Right cardiac atrium (tissue), 5 donors: ENCODE measurements at regions not wholly inside any gene's neighbourhood (a gene's known extent, or its start where the extent isn't known, plus 50 kb on each side); places are given as distances from the start of the nearest gene placed in this dataset.

Experiments used
- ATAC-seq, 2 donors: fragments of 200-7000 bp; cut with Tn5 transposase; one replicate each; pipeline versions ENCODE4 v1.8.0 to v1.9.1; 2020; ENCODE audit warnings: moderate library complexity in 2 of 2, mild to moderate bottlenecking in 1 of 2
- DNase-seq, 3 donors: peaks; one replicate each; pipeline ENCODE4 v3.0.0-alpha.2; 2020
- H3K27ac ChIP-seq: one replicate; pipeline ENCODE4 v1.5.1; 2013; ENCODE audit warnings: mild to moderate bottlenecking, low read length, control low read depth, moderate library complexity
- H3K27me3 ChIP-seq: one replicate; pipeline ENCODE4 v1.6.1; 2013; ENCODE audit not compliant: control insufficient read depth, insufficient read depth
- H3K4me1 ChIP-seq: one replicate; pipeline ENCODE4 v1.6.1; 2013; ENCODE audit warnings: low read length; ENCODE audit not compliant: control insufficient read depth, insufficient read depth
- H3K4me3 ChIP-seq: one replicate; pipeline ENCODE4 v1.5.1; 2013; ENCODE audit warnings: low read length, control low read depth
- H3K9me3 ChIP-seq: one replicate; pipeline ENCODE4 v1.6.1; 2013; ENCODE audit warnings: low read length; ENCODE audit not compliant: control insufficient read depth
- WGBS: extraction: QIAGEN DNeasy Blood & Tissue Kit; methylation state at CpG from one replicate; pipeline ENCODE4 v1.1.7; 2013; 5-methylcytosine and 5-hydroxymethylcytosine counted together
- intact Hi-C, 4 donors: fragments of 100-400 bp; cut with DNase I; formaldehyde crosslinking; loops; one replicate each; pipeline versions ENCODE4 v1.11.0 to v1.14.0; 2022 to 2023
- donor health status: healthy with polysubstance abuse.
- donor health status: DM: no; HTN: yes; CAD: no.
- donor health status: DM: no; HTN: no; CAD: no.
- donor health status: DM: no; HTN: yes; CAD: no; lungs with severe emphysema.
- donor health status: DM: yes; HTN: yes; CAD: no.

- peaks cover 6% of the 10 kb centered on the region for H3K4me1 ChIP-seq
- no peak overlapping the region for H3K27ac ChIP-seq
- WGBS, result 97% methylated on average over 14 of the region's 14 CpGs
- peak in 1 of 2 donors; percentile 27 for ATAC-seq
- no peak for DNase-seq
- no peak overlapping the region for H3K4me3 ChIP-seq
- intact Hi-C loops, result no loop called here
- H3K9me3 ChIP-seq, result no peaks in the 10 kb centered on the region
- H3K27me3 ChIP-seq, result no peaks in the 10 kb centered on the region
Observed at GRCh38 chr2:74047152-74047551, 62.4 kb downstream of the TET3 start.

DNA sequence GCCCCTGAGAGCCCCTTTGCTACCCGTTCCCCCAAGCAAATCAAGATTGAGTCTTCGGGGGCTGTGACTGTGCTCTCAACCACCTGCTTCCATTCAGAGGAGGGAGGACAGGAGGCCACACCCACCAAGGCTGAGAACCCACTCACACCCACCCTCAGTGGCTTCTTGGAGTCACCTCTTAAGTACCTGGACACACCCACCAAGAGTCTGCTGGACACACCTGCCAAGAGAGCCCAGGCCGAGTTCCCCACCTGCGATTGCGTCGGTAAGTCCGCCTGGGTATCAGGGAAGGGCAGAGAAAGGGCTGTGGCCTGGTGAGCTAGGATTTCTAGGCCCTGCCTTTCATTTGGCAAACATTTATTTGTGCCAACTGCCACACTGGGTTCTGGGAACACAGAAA lies 63.4 kb downstream of the TET3 start:
- intact Hi-C loops, result no loop called here
- no peaks in the 10 kb centered on the region for H3K27me3 ChIP-seq
- no peak overlapping the region for H3K4me3 ChIP-seq
- H3K9me3 ChIP-seq, result no peaks in the 10 kb centered on the region
- DNase-seq, result no peak
- 96% methylated on average over 7 of the region's 7 CpGs for WGBS
- ATAC-seq, result no peak
- no peak overlapping the region for H3K27ac ChIP-seq
- peaks cover 6% of the 10 kb centered on the region for H3K4me1 ChIP-seq

DNA sequence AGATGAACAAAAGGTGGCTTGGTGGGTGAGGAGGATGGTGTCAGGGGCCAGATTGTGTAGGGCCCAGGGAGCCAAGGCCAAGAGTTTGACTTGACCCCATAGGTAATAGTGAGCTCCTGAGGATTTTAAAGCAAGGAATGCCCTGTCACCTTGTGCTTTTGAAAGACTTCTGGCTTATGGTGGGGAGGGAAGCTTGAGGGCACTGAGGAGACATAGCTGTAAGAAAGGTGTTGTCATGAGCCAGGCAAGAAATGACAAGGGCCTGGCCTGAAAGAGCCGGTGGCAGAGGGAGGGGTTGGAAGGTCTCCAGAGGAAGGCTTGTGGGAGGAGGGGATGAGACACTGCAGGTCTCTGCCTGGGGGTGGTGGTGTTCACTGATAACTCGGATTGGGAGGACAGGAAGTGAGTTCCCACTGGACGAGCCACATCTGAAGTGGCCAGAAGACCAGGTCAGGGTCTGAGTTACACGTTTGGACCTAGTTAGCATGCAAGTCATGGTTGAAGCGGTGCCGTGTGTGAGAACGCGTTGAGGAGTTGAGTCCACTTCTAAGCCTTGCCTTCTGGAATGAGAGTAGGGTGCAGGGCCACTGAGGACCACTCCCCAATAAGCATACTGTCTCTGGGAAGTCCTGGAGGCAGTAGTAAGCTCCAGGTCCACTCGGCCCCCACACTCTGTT lies 64.3 kb downstream of the TET3 start:
- ATAC-seq, result no peak
- DNase-seq, result no peak
- Histone ChIP-seq H3K4me3 (no peak overlapping the region), H3K27ac (no peak overlapping the region), H3K9me3 (no peaks in the 10 kb centered on the region), H3K27me3 (no peaks in the 10 kb centered on the region), H3K4me1 (peaks cover 6% of the 10 kb centered on the region)
- intact Hi-C loops, result no loop called here
- 70% methylated on average over 9 of the region's 9 CpGs for WGBS

- H3K9me3 ChIP-seq, result no peaks in the 10 kb centered on the region
- H3K27ac ChIP-seq, result no peak overlapping the region
- peaks cover 6% of the 10 kb centered on the region for H3K4me1 ChIP-seq
- ATAC-seq (no peak), DNase-seq (no peak)
- intact Hi-C loops, result no loop called here
- 91% methylated on average over 5 of the region's 5 CpGs for WGBS
- H3K27me3 ChIP-seq, result no peaks in the 10 kb centered on the region
- H3K4me3 ChIP-seq, result no peak overlapping the region
Observed at GRCh38 chr2:74050151-74050550, 65.4 kb downstream of the TET3 start.

DNA sequence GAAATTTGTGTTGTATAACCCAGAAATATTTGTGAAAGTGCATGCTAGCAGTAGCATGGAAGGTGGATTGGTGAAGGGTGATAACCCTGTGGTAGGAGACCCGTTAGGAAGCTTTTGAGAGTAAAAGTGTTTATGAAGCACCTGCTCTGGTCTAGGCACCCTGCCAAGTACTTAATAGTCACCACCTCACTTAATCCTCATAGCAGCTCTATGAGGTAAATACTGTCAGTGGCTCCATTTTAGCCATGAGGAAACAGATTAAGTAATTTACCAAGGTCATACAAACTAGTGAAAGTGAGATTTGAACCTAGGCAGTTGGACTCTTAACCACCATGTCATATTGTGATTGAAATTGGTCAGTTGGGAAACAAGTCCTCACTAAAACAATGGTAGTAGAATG lies 66.8 kb downstream of the TET3 start:
- 66% methylated on average over 1 of the region's 1 CpG for WGBS

GRCh38 chr2:74052732-74053710 lies 68.3 kb downstream of the TET3 start:
- ATAC-seq (no peak), DNase-seq (no peak)
- Histone ChIP-seq H3K4me1 (peaks cover 3% of the 10 kb centered on the region), H3K4me3 (no peak overlapping the region), H3K27ac (no peak overlapping the region), H3K27me3 (no peaks in the 10 kb centered on the region), H3K9me3 (no peaks in the 10 kb centered on the region)
- intact Hi-C loops, result no loop called here
- 78% methylated on average over 8 of the region's 8 CpGs for WGBS

More for the DNA sequence above, 66.8 kb downstream of the TET3 start:
- no peak overlapping the region for H3K27ac ChIP-seq
- no peak for DNase-seq
- H3K4me3 ChIP-seq, result no peak overlapping the region
- H3K9me3 ChIP-seq, result no peaks in the 10 kb centered on the region
- no peak for ATAC-seq
- H3K4me1 ChIP-seq, result peaks cover 3% of the 10 kb centered on the region
- H3K27me3 ChIP-seq, result no peaks in the 10 kb centered on the region
- intact Hi-C loops, result no loop called here

DNA sequence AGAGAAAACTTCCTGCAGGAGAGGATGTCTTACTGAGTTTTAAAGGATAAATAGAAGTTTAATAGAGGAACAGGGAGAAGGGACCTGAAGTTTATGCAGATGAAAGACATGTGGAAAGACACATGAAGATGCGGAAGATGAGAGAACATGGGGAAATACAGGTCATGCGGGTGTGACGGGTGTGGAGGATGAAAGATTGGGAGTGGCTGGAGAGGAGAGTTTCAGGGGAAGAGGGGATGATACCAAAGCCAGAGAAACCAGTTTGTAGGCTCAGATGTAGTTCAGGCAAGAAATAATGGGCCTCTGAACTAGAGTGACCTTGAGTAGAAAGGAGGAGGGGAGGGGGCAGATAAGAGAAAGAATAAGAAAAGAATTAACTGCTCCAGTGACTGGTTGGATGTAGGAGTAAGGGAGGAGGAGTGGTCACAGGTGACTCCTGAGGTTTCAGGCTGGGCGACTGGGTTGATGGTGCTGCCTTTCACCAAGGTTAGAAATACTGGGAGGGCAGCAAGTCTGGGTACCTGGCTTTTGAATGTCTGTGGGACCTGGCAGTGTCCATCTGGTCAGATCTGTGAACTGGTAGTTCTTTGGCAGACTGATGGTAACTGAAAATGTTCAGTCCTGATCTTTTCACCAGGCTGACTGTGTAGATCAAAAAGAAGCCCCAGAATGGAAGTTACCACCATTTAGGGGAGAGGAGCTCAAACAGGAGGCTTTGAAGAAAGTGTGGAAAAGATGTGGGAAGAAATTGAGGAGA lies 69.4 kb downstream of the TET3 start:
- 92% methylated on average over 4 of the region's 4 CpGs for WGBS
- DNase-seq (no peak), ATAC-seq (no peak)
- no peak overlapping the region for H3K27ac ChIP-seq
- intact Hi-C loops, result no loop called here
- no peaks in the 10 kb centered on the region for H3K4me1 ChIP-seq
- H3K27me3 ChIP-seq, result no peaks in the 10 kb centered on the region
- H3K4me3 ChIP-seq, result no peak overlapping the region
- H3K9me3 ChIP-seq, result no peaks in the 10 kb centered on the region

DNA sequence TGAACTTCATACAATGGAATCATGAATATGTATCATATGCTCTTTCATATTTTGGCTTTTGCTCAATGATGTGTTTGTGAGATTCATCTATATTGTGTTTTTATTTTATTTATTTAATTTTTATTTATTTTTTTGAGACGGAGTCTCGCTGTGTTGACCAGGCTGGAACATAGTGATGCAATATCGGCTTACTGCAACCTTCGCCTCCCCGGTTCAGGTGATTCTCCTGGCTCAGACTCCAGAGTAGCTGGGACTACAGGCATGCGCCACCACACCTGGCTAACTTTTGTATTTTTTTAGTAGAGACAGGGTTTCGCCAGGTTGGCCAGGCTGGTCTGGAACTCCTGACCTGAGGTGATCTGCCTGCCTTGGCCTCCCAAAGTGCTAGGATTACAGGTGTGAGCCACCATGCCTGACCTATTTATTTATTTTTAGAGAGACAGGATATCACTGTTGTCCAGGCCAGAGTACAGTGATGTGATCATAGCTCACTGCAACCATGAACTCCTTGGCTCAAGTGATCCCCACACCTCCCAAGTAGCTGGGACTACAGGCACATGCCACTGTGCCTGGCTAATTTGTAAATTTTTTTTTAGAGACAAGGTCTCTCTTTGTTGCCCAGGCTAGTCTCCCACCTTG lies 74.5 kb downstream of the TET3 start:
- intact Hi-C loops, result no loop called here
- no peak overlapping the region for H3K27ac ChIP-seq
- ATAC-seq (no peak), DNase-seq (no peak)
- 98% methylated on average over 7 of the region's 7 CpGs for WGBS
- no peaks in the 10 kb centered on the region for H3K9me3 ChIP-seq
- H3K4me1 ChIP-seq, result no peaks in the 10 kb centered on the region
- no peaks in the 10 kb centered on the region for H3K27me3 ChIP-seq
- H3K4me3 ChIP-seq, result no peak overlapping the region

DNA sequence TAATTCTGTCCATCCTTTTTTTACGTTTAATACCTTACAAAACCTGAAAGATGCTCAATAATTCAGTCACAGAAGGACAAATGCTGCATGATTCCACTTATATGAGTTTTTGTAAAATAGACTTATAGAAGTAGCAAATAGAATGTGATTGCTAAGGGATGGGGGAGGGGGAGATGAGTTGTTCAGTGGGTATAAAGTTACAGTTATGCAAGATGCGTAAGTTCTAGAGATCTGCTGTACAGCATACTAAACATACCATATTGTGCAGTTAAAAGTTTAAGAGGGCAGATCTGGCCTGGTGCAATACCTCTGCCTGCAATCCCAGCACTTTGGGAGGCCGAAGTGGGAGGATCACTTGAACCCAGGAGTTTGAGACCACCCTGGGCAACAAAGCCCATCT lies 78.8 kb downstream of the TET3 start:
- 98% methylated on average over 3 of the region's 3 CpGs for WGBS
- H3K4me1 ChIP-seq, result no peaks in the 10 kb centered on the region
- intact Hi-C loops, result no loop called here
- ATAC-seq (no peak), DNase-seq (no peak)
- no peaks in the 10 kb centered on the region for H3K27me3 ChIP-seq
- no peaks in the 10 kb centered on the region for H3K9me3 ChIP-seq
- no peak overlapping the region for H3K27ac ChIP-seq
- no peak overlapping the region for H3K4me3 ChIP-seq

GRCh38 chr2:74065456-74065855 lies 80.7 kb downstream of the TET3 start:
- no peaks in the 10 kb centered on the region for H3K4me1 ChIP-seq
- DNase-seq (no peak), ATAC-seq (no peak)
- intact Hi-C loops, result no loop called here
- WGBS, result 95% methylated on average over 10 of the region's 10 CpGs
- no peaks in the 10 kb centered on the region for H3K9me3 ChIP-seq
- no peaks in the 10 kb centered on the region for H3K27me3 ChIP-seq
- H3K27ac ChIP-seq, result no peak overlapping the region
- H3K4me3 ChIP-seq, result no peak overlapping the region
